ENCODE measurements at regions not wholly inside any gene's neighbourhood (a gene's known extent, or its start where the extent isn't known, plus 50 kb on each side); places are given as distances from the start of the nearest gene placed in this dataset.

GRCh38 chrX:11941571-11941970 lies 183.5 kb downstream of the MSL3 start:
- Histone ChIP-seq H3K4me1 (no peaks in the 10 kb centered on the region), H3K9me3 (no peaks in the 10 kb centered on the region), H3K36me3 (ENCODE audit: control insufficient read depth, insufficient read depth, low read length) (no peaks in the 10 kb centered on the region), H3K4me3 (ENCODE audit: low read depth, low read length) (no peak overlapping the region), H3K27me3 (replicated peaks; ENCODE audit: control insufficient read depth, insufficient read depth, low read length) (no peaks in the 10 kb centered on the region)
- H3K36me3 Mint-ChIP-seq (ENCODE audit: insufficient read depth, unreplicated experiment) = no peaks in the 10 kb centered on the region
- POLR2A ChIA-PET = no interaction called here
- TF ChIP-seq CTCF (IDR thresholded peaks at IDR 0.05; ENCODE audit: insufficient read depth in 1 of 2, low read depth in 1 of 2, low read length in 1 of 2, severe bottlenecking in 1 of 2, unreplicated experiment in 1 of 2) = no peak
- H3K27me3 Mint-ChIP-seq (ENCODE audit: insufficient read depth, unreplicated experiment) = no peaks in the 10 kb centered on the region
- H3K4me3 Mint-ChIP-seq (ENCODE audit: unreplicated experiment) = no peak overlapping the region
- BruUV-seq (replicated peaks) = no TSS peak
- H3K9me3 Mint-ChIP-seq (ENCODE audit: unreplicated experiment) = no peaks in the 10 kb centered on the region
- no peak overlapping the region for H3K27ac Mint-ChIP-seq (ENCODE audit: unreplicated experiment)
- intact Hi-C loops (cut with micrococcal nuclease; ENCODE audit: unreplicated experiment) = loop anchor here (10.0 kb wide), 1 partner anchor 173 kb away; no protein-coding TSS in a partner anchor
- no peak for DNase-seq
- H3K4me1 Mint-ChIP-seq (ENCODE audit: low read depth, unreplicated experiment) = no peaks in the 10 kb centered on the region
- CTCF ChIA-PET = no interaction called here

GRCh38 chrX:11944501-11944900 lies 186.5 kb downstream of the MSL3 start:
- H3K27me3 Mint-ChIP-seq (ENCODE audit: insufficient read depth, unreplicated experiment) = no peaks in the 10 kb centered on the region
- intact Hi-C loops (cut with micrococcal nuclease; ENCODE audit: unreplicated experiment) = loop anchor here (10.0 kb wide), 1 partner anchor 170 kb away; no protein-coding TSS in a partner anchor
- Histone ChIP-seq H3K4me3 (ENCODE audit: low read depth, low read length) (no peak overlapping the region), H3K4me1 (no peaks in the 10 kb centered on the region), H3K36me3 (ENCODE audit: control insufficient read depth, insufficient read depth, low read length) (no peaks in the 10 kb centered on the region), H3K27me3 (replicated peaks; ENCODE audit: control insufficient read depth, insufficient read depth, low read length) (no peaks in the 10 kb centered on the region), H3K9me3 (no peaks in the 10 kb centered on the region)
- no peaks in the 10 kb centered on the region for H3K4me1 Mint-ChIP-seq (ENCODE audit: low read depth, unreplicated experiment)
- POLR2A ChIA-PET = no interaction called here
- BruUV-seq (replicated peaks) = no TSS peak
- H3K9me3 Mint-ChIP-seq (ENCODE audit: unreplicated experiment) = no peaks in the 10 kb centered on the region
- DNase-seq = peak; percentile 33 to 39
- CTCF ChIA-PET = interaction anchor here (0.6 kb wide), 1 partner anchor 45 kb away, joined by 3 read pairs; no protein-coding TSS in a partner anchor
- H3K27ac Mint-ChIP-seq (ENCODE audit: unreplicated experiment) = no peak overlapping the region
- no peak overlapping the region for H3K4me3 Mint-ChIP-seq (ENCODE audit: unreplicated experiment)
- H3K36me3 Mint-ChIP-seq (ENCODE audit: insufficient read depth, unreplicated experiment) = no peaks in the 10 kb centered on the region
- TF ChIP-seq CTCF (IDR thresholded peaks at IDR 0.05; ENCODE audit: insufficient read depth in 1 of 2, low read depth in 1 of 2, low read length in 1 of 2, severe bottlenecking in 1 of 2, unreplicated experiment in 1 of 2) = peak; percentile 23 to 30

- no peak for DNase-seq
- no peaks in the 10 kb centered on the region for H3K36me3 ChIP-seq (ENCODE audit: control insufficient read depth, insufficient read depth, low read length)
- ChIA-PET POLR2A (no interaction called here), CTCF (no interaction called here)
- no peaks in the 10 kb centered on the region for H3K4me1 ChIP-seq
- Mint-ChIP-seq H3K4me3 (ENCODE audit: unreplicated experiment) (no peak overlapping the region), H3K27me3 (ENCODE audit: insufficient read depth, unreplicated experiment) (no peaks in the 10 kb centered on the region), H3K9me3 (ENCODE audit: unreplicated experiment) (no peaks in the 10 kb centered on the region), H3K36me3 (ENCODE audit: insufficient read depth, unreplicated experiment) (no peaks in the 10 kb centered on the region), H3K4me1 (ENCODE audit: low read depth, unreplicated experiment) (no peaks in the 10 kb centered on the region), H3K27ac (ENCODE audit: unreplicated experiment) (no peak overlapping the region)
- intact Hi-C loops (cut with micrococcal nuclease; ENCODE audit: unreplicated experiment) = loop anchor here (10.0 kb wide), 1 partner anchor 166 kb away; no protein-coding TSS in a partner anchor
- TF ChIP-seq CTCF (IDR thresholded peaks at IDR 0.05; ENCODE audit: insufficient read depth in 1 of 2, low read depth in 1 of 2, low read length in 1 of 2, severe bottlenecking in 1 of 2, unreplicated experiment in 1 of 2) = no peak
- no TSS peak for BruUV-seq (replicated peaks)
- H3K27me3 ChIP-seq (replicated peaks; ENCODE audit: control insufficient read depth, insufficient read depth, low read length) = no peaks in the 10 kb centered on the region
- no peak overlapping the region for H3K4me3 ChIP-seq (ENCODE audit: low read depth, low read length)
- no peaks in the 10 kb centered on the region for H3K9me3 ChIP-seq
These were observed 189.0 kb upstream of the FRMPD4 start for GRCh38 chrX:11949291-11949690.

All from Caco-2 (cell line).